Calu3 (cell line): ENCODE measurements at regions not wholly inside any gene's neighbourhood (a gene's known extent, or its start where the extent isn't known, plus 50 kb on each side); places are given as distances from the start of the nearest gene placed in this dataset.

Experiments used
- BruUV-seq: library from RNA; stranded (reverse); fragments of 400-500 nt; replicated peaks from 2 replicates; lab custom pipeline; 2021; lab: Mats Ljungman, UMichigan
- CTCF ChIA-PET: fragments of 300-600 bp; sonication (Branson Sonifier 250); formaldehyde crosslinking; loops from one replicate; lab custom pipeline; 2022; ENCODE audit warnings: antibody characterized with exemption; lab: Charles Lee
- DNase-seq: peaks from one replicate; pipeline ENCODE4 v3.0.0; 2022
- H3K27ac Mint-ChIP-seq: one replicate; pipeline ENCODE4 v1.8.0; 2022; ENCODE audit warnings: mixed read lengths; ENCODE audit not compliant: unreplicated experiment
- H3K27me3 Mint-ChIP-seq: one replicate; pipeline ENCODE4 v1.8.0; 2022; ENCODE audit warnings: mixed read lengths; ENCODE audit not compliant: unreplicated experiment
- H3K36me3 Mint-ChIP-seq: one replicate; pipeline ENCODE4 v1.8.0; 2022; ENCODE audit warnings: mild to moderate bottlenecking, moderate library complexity, mixed read lengths; ENCODE audit not compliant: insufficient read depth, unreplicated experiment
- H3K4me1 Mint-ChIP-seq: one replicate; pipeline ENCODE4 v1.8.0; 2022; ENCODE audit warnings: mild to moderate bottlenecking, low read depth, mixed read lengths; ENCODE audit not compliant: unreplicated experiment
- H3K4me3 Mint-ChIP-seq: one replicate; pipeline ENCODE4 v1.8.0; 2022; ENCODE audit warnings: mild to moderate bottlenecking, low read depth, moderate library complexity, mixed read lengths; ENCODE audit not compliant: unreplicated experiment
- H3K9me3 Mint-ChIP-seq: one replicate; pipeline ENCODE4 v1.8.0; 2022; ENCODE audit warnings: low read depth, mixed read lengths; ENCODE audit not compliant: unreplicated experiment
- CTCF ChIP-seq: fragments of 200-600 bp; IDR thresholded peaks from one replicate; pipeline ENCODE4 v1.8.0; 2022; ENCODE audit warnings: antibody characterized with exemption; ENCODE audit not compliant: unreplicated experiment
- intact Hi-C: fragments of 100-400 bp; cut with micrococcal nuclease; formaldehyde crosslinking; loops from one replicate; pipeline ENCODE4 v1.10.0; 2022; ENCODE audit not compliant: unreplicated experiment

DNA sequence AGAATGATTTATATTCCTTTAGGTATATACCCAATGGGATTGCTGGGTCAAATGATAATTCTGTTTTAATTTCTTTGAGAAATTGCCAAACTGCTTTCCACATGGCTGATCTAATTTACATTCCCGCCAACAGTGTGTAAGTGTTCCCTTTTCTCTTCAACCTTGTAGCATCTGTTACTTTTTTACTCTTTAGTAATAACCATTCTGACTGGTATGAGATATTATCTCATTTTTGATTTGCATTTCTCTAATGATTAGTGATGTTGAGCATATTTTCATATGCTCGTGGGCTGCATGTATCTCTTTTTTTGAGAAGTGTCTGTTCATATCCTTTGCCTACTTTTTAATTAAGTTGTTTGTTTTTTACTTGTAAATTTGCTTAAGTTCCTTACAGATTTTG, 1264.2 kb downstream of the OTOL1 start:
- intact Hi-C loops: no loop called here
- no peak for TF ChIP-seq CTCF
- H3K27ac Mint-ChIP-seq: no peak overlapping the region
- CTCF ChIA-PET: no interaction called here
- BruUV-seq: no TSS peak
- H3K4me1 Mint-ChIP-seq: no peaks in the 10 kb centered on the region
- peaks cover 3% of the 10 kb centered on the region for H3K9me3 Mint-ChIP-seq
- no peak for DNase-seq
- H3K4me3 Mint-ChIP-seq: no peak overlapping the region
- no peaks in the 10 kb centered on the region for H3K36me3 Mint-ChIP-seq
- H3K27me3 Mint-ChIP-seq: no peaks in the 10 kb centered on the region

DNA sequence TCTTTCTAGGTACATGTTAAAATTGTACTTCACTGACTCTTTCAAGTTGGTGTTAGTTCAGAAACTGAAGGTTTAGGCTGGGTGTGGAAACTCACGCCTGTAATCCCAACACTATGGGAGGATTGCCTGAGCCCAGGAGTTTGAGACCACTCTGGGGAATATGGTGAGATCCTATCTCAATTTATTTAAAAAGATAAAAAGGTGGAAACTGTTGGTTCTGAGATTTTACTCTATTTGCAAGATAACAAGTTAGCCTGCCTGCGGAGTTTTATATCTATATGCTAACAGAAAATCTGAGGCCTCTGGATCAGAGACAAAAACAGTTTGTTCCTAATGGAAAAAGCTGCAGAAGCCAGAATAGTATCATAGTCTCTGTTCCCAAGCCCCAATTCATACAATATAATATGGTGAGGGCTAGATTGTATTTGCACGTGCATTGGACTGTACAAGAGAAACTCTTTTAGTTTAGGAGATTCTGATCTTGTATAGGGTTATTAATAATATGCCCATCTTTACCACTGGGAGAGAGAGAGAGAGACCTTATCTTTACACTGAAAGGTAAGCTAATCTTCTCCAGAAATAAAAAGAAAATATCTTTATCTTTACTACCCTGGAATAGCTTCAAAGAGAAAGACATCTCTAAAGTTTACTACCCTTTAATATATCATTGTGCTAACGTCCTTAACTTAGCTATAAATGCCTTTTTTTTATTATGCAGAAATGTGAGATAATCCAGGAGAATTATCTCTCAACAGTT, 1267.6 kb downstream of the OTOL1 start:
- H3K4me1 Mint-ChIP-seq: no peaks in the 10 kb centered on the region
- no peak overlapping the region for H3K27ac Mint-ChIP-seq
- H3K36me3 Mint-ChIP-seq: no peaks in the 10 kb centered on the region
- no peak overlapping the region for H3K4me3 Mint-ChIP-seq
- H3K27me3 Mint-ChIP-seq: no peaks in the 10 kb centered on the region
- no peak for TF ChIP-seq CTCF
- BruUV-seq: no TSS peak
- DNase-seq: no peak
- H3K9me3 Mint-ChIP-seq: peaks cover 7% of the 10 kb centered on the region
- intact Hi-C loops: no loop called here
- CTCF ChIA-PET: no interaction called here

- no peak overlapping the region for H3K4me3 Mint-ChIP-seq
- no peaks in the 10 kb centered on the region for H3K36me3 Mint-ChIP-seq
- H3K27me3 Mint-ChIP-seq: no peaks in the 10 kb centered on the region
- no peak for TF ChIP-seq CTCF
- no peak overlapping the region for H3K27ac Mint-ChIP-seq
- BruUV-seq: no TSS peak
- DNase-seq: no peak
- intact Hi-C loops: no loop called here
- H3K4me1 Mint-ChIP-seq: no peaks in the 10 kb centered on the region
- CTCF ChIA-PET: no interaction called here
- H3K9me3 Mint-ChIP-seq: peaks cover 7% of the 10 kb centered on the region
Observed at GRCh38 chr3:162764808-162765071, 1268.1 kb downstream of the OTOL1 start.

DNA sequence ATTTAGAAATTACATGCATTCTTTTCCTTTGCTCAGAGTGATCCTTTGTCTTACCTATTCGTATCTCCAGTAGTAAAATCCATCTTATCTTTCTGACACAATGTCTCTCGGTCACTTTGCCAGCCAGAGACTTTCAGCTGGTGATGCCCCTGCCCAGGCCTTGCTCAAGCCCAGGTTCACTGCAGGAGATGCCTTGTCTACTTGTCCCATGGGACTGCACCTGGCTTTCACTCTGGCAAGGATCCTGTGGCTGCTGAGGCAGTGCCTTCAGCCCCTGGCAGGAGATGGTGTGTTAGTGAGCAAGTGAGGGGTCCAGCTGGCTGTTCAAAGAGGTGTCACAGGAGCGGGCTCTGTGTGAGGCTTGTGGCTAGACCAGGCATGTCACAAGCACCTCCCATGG, 1268.9 kb downstream of the OTOL1 start:
- Mint-ChIP-seq H3K27me3 (no peaks in the 10 kb centered on the region), H3K4me3 (no peak overlapping the region), H3K4me1 (no peaks in the 10 kb centered on the region), H3K27ac (no peak overlapping the region), H3K9me3 (peaks cover 7% of the 10 kb centered on the region), H3K36me3 (no peaks in the 10 kb centered on the region)
- CTCF ChIA-PET: no interaction called here
- no peak for TF ChIP-seq CTCF
- intact Hi-C loops: no loop called here
- DNase-seq: no peak
- BruUV-seq: no TSS peak
